ENCODE measurements at regions not wholly inside any gene's neighbourhood (a gene's known extent, or its start where the extent isn't known, plus 50 kb on each side); places are given as distances from the start of the nearest gene placed in this dataset.

DNA sequence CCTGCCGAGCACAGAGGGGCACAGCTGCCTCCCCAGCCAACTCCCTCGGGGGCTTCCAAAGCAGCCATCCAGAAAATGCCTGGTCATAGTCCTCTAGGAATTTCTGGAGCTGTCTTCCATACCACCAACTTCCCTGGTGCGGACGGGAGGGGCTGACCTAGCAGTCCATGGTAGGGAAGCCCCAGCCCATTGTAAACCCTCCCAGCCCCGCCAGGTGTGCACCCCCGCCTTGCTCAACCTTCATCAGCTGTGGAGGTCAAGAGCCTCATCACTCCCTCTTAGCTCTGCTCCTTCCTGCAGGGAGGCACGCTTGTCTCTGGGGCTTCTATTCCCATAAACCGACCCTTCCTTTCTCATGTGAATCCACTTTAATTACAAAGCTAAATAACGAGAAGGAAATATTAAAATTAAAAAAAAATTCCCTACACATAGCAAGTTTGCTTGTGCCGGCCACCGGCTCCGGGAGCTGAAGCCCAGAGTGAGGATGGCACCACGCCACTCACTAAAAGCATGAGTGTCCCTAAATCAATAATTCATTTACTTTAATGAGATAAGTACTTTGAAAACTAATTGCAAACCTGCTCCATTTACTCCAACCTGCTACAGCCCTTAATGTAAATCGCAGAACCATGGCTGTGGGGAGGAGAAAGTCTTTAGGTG, 181.4 kb downstream of the ENGASE start:
- TF ChIP-seq EGR1 (IDR thresholded peaks at IDR 0.05) (no peak), CEBPB (IDR thresholded peaks at IDR 0.05) (no peak), YY1 (IDR thresholded peaks at IDR 0.05; ENCODE audit: low read depth) (no peak), RAD21 (IDR thresholded peaks at IDR 0.05; ENCODE audit: low read depth) (no peak), EP300 (IDR thresholded peaks at IDR 0.05; ENCODE audit: borderline replicate concordance) (no peak), CREB1 (IDR thresholded peaks at IDR 0.05; ENCODE audit: low read depth) (no peak), TEAD4 (IDR thresholded peaks at IDR 0.05) (no peak), REST (IDR thresholded peaks at IDR 0.05; ENCODE audit: low read depth) (no peak)
- TF ChIP-seq, protein P1, sequence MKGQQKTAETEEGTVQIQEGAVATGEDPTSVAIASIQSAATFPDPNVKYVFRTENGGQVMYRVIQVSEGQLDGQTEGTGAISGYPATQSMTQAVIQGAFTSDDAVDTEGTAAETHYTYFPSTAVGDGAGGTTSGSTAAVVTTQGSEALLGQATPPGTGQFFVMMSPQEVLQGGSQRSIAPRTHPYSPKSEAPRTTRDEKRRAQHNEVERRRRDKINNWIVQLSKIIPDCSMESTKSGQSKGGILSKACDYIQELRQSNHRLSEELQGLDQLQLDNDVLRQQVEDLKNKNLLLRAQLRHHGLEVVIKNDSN (IDR thresholded peaks at IDR 0.05) = no peak
- TF ChIP-seq, protein P2, sequence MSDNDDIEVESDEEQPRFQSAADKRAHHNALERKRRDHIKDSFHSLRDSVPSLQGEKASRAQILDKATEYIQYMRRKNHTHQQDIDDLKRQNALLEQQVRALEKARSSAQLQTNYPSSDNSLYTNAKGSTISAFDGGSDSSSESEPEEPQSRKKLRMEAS (IDR thresholded peaks at IDR 0.05) = no peak
